WTC11 (cell line): ENCODE measurements at regions not wholly inside any gene's neighbourhood (a gene's known extent, or its start where the extent isn't known, plus 50 kb on each side); places are given as distances from the start of the nearest gene placed in this dataset.

Experiments
- CREM ChIP-seq: sonication (generic); formaldehyde crosslinking; IDR thresholded peaks from 2 replicates; pipeline ENCODE4 v1.8.1; 2022; ENCODE audit warnings: mild to moderate bottlenecking, missing genetic modification reagents, moderate library complexity
- CTCF ChIP-seq: fragments of 200-600 bp; IDR thresholded peaks from 2 replicates; pipeline ENCODE4 v1.8.0; 2022; ENCODE audit warnings: antibody characterized with exemption
- E2F4 ChIP-seq: sonication (generic); formaldehyde crosslinking; IDR thresholded peaks from 2 replicates; pipeline ENCODE4 v1.8.1; 2022; ENCODE audit warnings: low read depth, mild to moderate bottlenecking, moderate library complexity, missing genetic modification reagents, borderline replicate concordance
- ELF4 ChIP-seq: sonication (generic); formaldehyde crosslinking; IDR thresholded peaks from 2 replicates; pipeline ENCODE4 v1.8.1; 2022; ENCODE audit warnings: low read depth, mild to moderate bottlenecking, moderate library complexity, missing genetic modification reagents
- FOXP1 ChIP-seq: sonication (generic); formaldehyde crosslinking; IDR thresholded peaks from 2 replicates; pipeline ENCODE4 v1.8.0; 2022; ENCODE audit warnings: missing genetic modification reagents, mild to moderate bottlenecking, moderate library complexity, borderline replicate concordance
- GRHL2 ChIP-seq: fragments of 250-450 bp; sonication (Bioruptor Pico); IDR thresholded peaks from 2 replicates; pipeline ENCODE4 v1.8.0; 2022; ENCODE audit warnings: mild to moderate bottlenecking, moderate library complexity; ENCODE audit not compliant: insufficient replicate concordance, severe bottlenecking
- MXD4 ChIP-seq: fragments of 250-450 bp; sonication (Bioruptor Pico); IDR thresholded peaks from 2 replicates; pipeline ENCODE4 v1.8.0; 2021; ENCODE audit warnings: mild to moderate bottlenecking, moderate library complexity, borderline replicate concordance
- PRRX2 ChIP-seq: fragments of 250-450 bp; sonication (Bioruptor Pico); IDR thresholded peaks from 2 replicates; pipeline ENCODE4 v1.8.0; 2021; ENCODE audit warnings: mild to moderate bottlenecking
- USF2 ChIP-seq: sonication (generic); formaldehyde crosslinking; IDR thresholded peaks from 2 replicates; pipeline ENCODE4 v1.8.1; 2023; ENCODE audit warnings: mild to moderate bottlenecking, missing genetic modification reagents, moderate library complexity
- ZBTB43 ChIP-seq: sonication (generic); formaldehyde crosslinking; IDR thresholded peaks from 2 replicates; pipeline ENCODE4 v1.8.1; 2023; ENCODE audit warnings: mild to moderate bottlenecking, missing genetic modification reagents

- TF ChIP-seq FOXP1 (CRISPR knock-in tag) (no peak), USF2 (CRISPR knock-in tag) (no peak), CTCF (no peak), GRHL2 (no peak), PRRX2 (CRISPR knock-in tag) (no peak), E2F4 (CRISPR knock-in tag) (no peak), MXD4 (CRISPR knock-in tag) (no peak), ELF4 (CRISPR knock-in tag) (no peak), ZBTB43 (CRISPR knock-in tag) (no peak), CREM (CRISPR knock-in tag) (no peak)
These were observed 96.7 kb downstream of the SLC5A7 start for GRCh38 chr2:108082978-108083377.
